ENCODE measurements at regions not wholly inside any gene's neighbourhood (a gene's known extent, or its start where the extent isn't known, plus 50 kb on each side); places are given as distances from the start of the nearest gene placed in this dataset.
"Not testable (repeated sequence)": the region's sequence is repeated elsewhere in the genome, so short reads cannot be mapped to it uniquely, and the experiment has no call there.

- H3K9me3 ChIP-seq (ENCODE audit: control insufficient read depth in 1 of 2, insufficient read depth in 1 of 2, low read length in 2 of 2); H3K27me3 ChIP-seq (ENCODE audit: control insufficient read depth in 1 of 2, insufficient read depth in 2 of 2, low read length in 2 of 2); H3K4me3 ChIP-seq (ENCODE audit: low read length); intact Hi-C loops (cut with DNase I, micrococcal nuclease); H3K9me3 Mint-ChIP-seq; DNase-seq; H3K27me3 Mint-ChIP-seq; H3K36me3 Mint-ChIP-seq (ENCODE audit: low read depth); ATAC-seq (ENCODE audit: poor library complexity); H3K4me1 Mint-ChIP-seq (ENCODE audit: low read depth); H3K4me3 Mint-ChIP-seq; H3K27ac Mint-ChIP-seq; CTCF ChIA-PET; H3K4me1 ChIP-seq (ENCODE audit: insufficient read depth, low read length); POLR2A ChIA-PET; H3K36me3 ChIP-seq (ENCODE audit: insufficient read depth, low read length); H3K27ac ChIP-seq (ENCODE audit: low read depth in 1 of 2, low read length in 2 of 2): not testable (repeated sequence)
Observed at GRCh38 chr15:84156588-84156840, 79.1 kb upstream of the GOLGA6L4 start.

GRCh38 chr15:84157056-84157632 is 78.4 kb upstream of the GOLGA6L4 start:
- H3K9me3 ChIP-seq (ENCODE audit: control insufficient read depth in 1 of 2, insufficient read depth in 1 of 2, low read length in 2 of 2); CTCF ChIA-PET; ATAC-seq (ENCODE audit: poor library complexity); H3K36me3 ChIP-seq (ENCODE audit: insufficient read depth, low read length); H3K27ac ChIP-seq (ENCODE audit: low read depth in 1 of 2, low read length in 2 of 2); H3K27me3 Mint-ChIP-seq; POLR2A ChIA-PET; H3K4me3 ChIP-seq (ENCODE audit: low read length); H3K4me1 ChIP-seq (ENCODE audit: insufficient read depth, low read length); DNase-seq; H3K4me1 Mint-ChIP-seq (ENCODE audit: low read depth); H3K36me3 Mint-ChIP-seq (ENCODE audit: low read depth); H3K27me3 ChIP-seq (ENCODE audit: control insufficient read depth in 1 of 2, insufficient read depth in 2 of 2, low read length in 2 of 2); intact Hi-C loops (cut with DNase I, micrococcal nuclease); H3K4me3 Mint-ChIP-seq; H3K27ac Mint-ChIP-seq; H3K9me3 Mint-ChIP-seq: not testable (repeated sequence)

- H3K27me3 ChIP-seq (ENCODE audit: control insufficient read depth in 1 of 2, insufficient read depth in 2 of 2, low read length in 2 of 2); H3K9me3 ChIP-seq (ENCODE audit: control insufficient read depth in 1 of 2, insufficient read depth in 1 of 2, low read length in 2 of 2); H3K36me3 Mint-ChIP-seq (ENCODE audit: low read depth); POLR2A ChIA-PET; ATAC-seq (ENCODE audit: poor library complexity); H3K27ac Mint-ChIP-seq; H3K9me3 Mint-ChIP-seq; H3K27me3 Mint-ChIP-seq; H3K4me1 Mint-ChIP-seq (ENCODE audit: low read depth); H3K4me1 ChIP-seq (ENCODE audit: insufficient read depth, low read length); H3K36me3 ChIP-seq (ENCODE audit: insufficient read depth, low read length); H3K27ac ChIP-seq (ENCODE audit: low read depth in 1 of 2, low read length in 2 of 2); H3K4me3 Mint-ChIP-seq; H3K4me3 ChIP-seq (ENCODE audit: low read length); intact Hi-C loops (cut with DNase I, micrococcal nuclease); CTCF ChIA-PET; DNase-seq: not testable (repeated sequence)
Observed at GRCh38 chr15:84157857-84158256, 77.7 kb upstream of the GOLGA6L4 start.

GRCh38 chr15:84159346-84160269 is 76.0 kb upstream of the GOLGA6L4 start:
- H3K36me3 ChIP-seq (ENCODE audit: insufficient read depth, low read length); ATAC-seq (ENCODE audit: poor library complexity); H3K9me3 ChIP-seq (ENCODE audit: control insufficient read depth in 1 of 2, insufficient read depth in 1 of 2, low read length in 2 of 2); CTCF ChIA-PET; H3K4me3 Mint-ChIP-seq; H3K4me1 ChIP-seq (ENCODE audit: insufficient read depth, low read length); POLR2A ChIA-PET; H3K27me3 ChIP-seq (ENCODE audit: control insufficient read depth in 1 of 2, insufficient read depth in 2 of 2, low read length in 2 of 2); H3K27me3 Mint-ChIP-seq; intact Hi-C loops (cut with DNase I, micrococcal nuclease); H3K4me1 Mint-ChIP-seq (ENCODE audit: low read depth); H3K9me3 Mint-ChIP-seq; H3K4me3 ChIP-seq (ENCODE audit: low read length); H3K36me3 Mint-ChIP-seq (ENCODE audit: low read depth); H3K27ac Mint-ChIP-seq; H3K27ac ChIP-seq (ENCODE audit: low read depth in 1 of 2, low read length in 2 of 2): not testable (repeated sequence)
- DNase-seq, result peak in 1 of 14 experiments; percentile 20

GRCh38 chr15:84164423-84165292 is 70.9 kb upstream of the GOLGA6L4 start:
- POLR2A ChIA-PET; H3K36me3 ChIP-seq (ENCODE audit: insufficient read depth, low read length); intact Hi-C loops (cut with DNase I, micrococcal nuclease); H3K27me3 ChIP-seq (ENCODE audit: control insufficient read depth in 1 of 2, insufficient read depth in 2 of 2, low read length in 2 of 2); H3K9me3 ChIP-seq (ENCODE audit: control insufficient read depth in 1 of 2, insufficient read depth in 1 of 2, low read length in 2 of 2); H3K4me3 ChIP-seq (ENCODE audit: low read length); H3K4me1 ChIP-seq (ENCODE audit: insufficient read depth, low read length); ATAC-seq (ENCODE audit: poor library complexity); H3K4me3 Mint-ChIP-seq; H3K27me3 Mint-ChIP-seq; H3K27ac Mint-ChIP-seq; H3K4me1 Mint-ChIP-seq (ENCODE audit: low read depth); H3K27ac ChIP-seq (ENCODE audit: low read depth in 1 of 2, low read length in 2 of 2); CTCF ChIA-PET; H3K36me3 Mint-ChIP-seq (ENCODE audit: low read depth); H3K9me3 Mint-ChIP-seq: not testable (repeated sequence)
- peak in 1 of 14 experiments; percentile 27 for DNase-seq

- H3K27me3 Mint-ChIP-seq; H3K4me3 ChIP-seq (ENCODE audit: low read length); H3K4me3 Mint-ChIP-seq; CTCF ChIA-PET; H3K4me1 Mint-ChIP-seq (ENCODE audit: low read depth); H3K27me3 ChIP-seq (ENCODE audit: control insufficient read depth in 1 of 2, insufficient read depth in 2 of 2, low read length in 2 of 2); H3K27ac ChIP-seq (ENCODE audit: low read depth in 1 of 2, low read length in 2 of 2); H3K9me3 ChIP-seq (ENCODE audit: control insufficient read depth in 1 of 2, insufficient read depth in 1 of 2, low read length in 2 of 2); H3K36me3 Mint-ChIP-seq (ENCODE audit: low read depth); H3K27ac Mint-ChIP-seq; POLR2A ChIA-PET; H3K4me1 ChIP-seq (ENCODE audit: insufficient read depth, low read length); ATAC-seq (ENCODE audit: poor library complexity); DNase-seq; H3K36me3 ChIP-seq (ENCODE audit: insufficient read depth, low read length); intact Hi-C loops (cut with DNase I, micrococcal nuclease); H3K9me3 Mint-ChIP-seq: not testable (repeated sequence)
Observed at GRCh38 chr15:84170029-84170428, 65.5 kb upstream of the GOLGA6L4 start.

GRCh38 chr15:84173231-84173610 is 62.4 kb upstream of the GOLGA6L4 start:
- H3K36me3 Mint-ChIP-seq (ENCODE audit: low read depth); intact Hi-C loops (cut with DNase I, micrococcal nuclease); H3K4me3 Mint-ChIP-seq; H3K27ac Mint-ChIP-seq; H3K27me3 Mint-ChIP-seq; ATAC-seq (ENCODE audit: poor library complexity); H3K36me3 ChIP-seq (ENCODE audit: insufficient read depth, low read length); POLR2A ChIA-PET; H3K9me3 ChIP-seq (ENCODE audit: control insufficient read depth in 1 of 2, insufficient read depth in 1 of 2, low read length in 2 of 2); H3K4me3 ChIP-seq (ENCODE audit: low read length); H3K4me1 Mint-ChIP-seq (ENCODE audit: low read depth); H3K9me3 Mint-ChIP-seq; H3K4me1 ChIP-seq (ENCODE audit: insufficient read depth, low read length); H3K27ac ChIP-seq (ENCODE audit: low read depth in 1 of 2, low read length in 2 of 2); H3K27me3 ChIP-seq (ENCODE audit: control insufficient read depth in 1 of 2, insufficient read depth in 2 of 2, low read length in 2 of 2): not testable (repeated sequence)
- CTCF ChIA-PET, result interaction anchor here (0.7 kb wide), 1 partner anchor 390 kb away, joined by 3 read pairs; no protein-coding TSS in a partner anchor
- peak in 1 of 14 experiments; percentile 33 for DNase-seq
